ENCODE measurements at regions not wholly inside any gene's neighbourhood (a gene's known extent, or its start where the extent isn't known, plus 50 kb on each side); places are given as distances from the start of the nearest gene placed in this dataset.

DNA sequence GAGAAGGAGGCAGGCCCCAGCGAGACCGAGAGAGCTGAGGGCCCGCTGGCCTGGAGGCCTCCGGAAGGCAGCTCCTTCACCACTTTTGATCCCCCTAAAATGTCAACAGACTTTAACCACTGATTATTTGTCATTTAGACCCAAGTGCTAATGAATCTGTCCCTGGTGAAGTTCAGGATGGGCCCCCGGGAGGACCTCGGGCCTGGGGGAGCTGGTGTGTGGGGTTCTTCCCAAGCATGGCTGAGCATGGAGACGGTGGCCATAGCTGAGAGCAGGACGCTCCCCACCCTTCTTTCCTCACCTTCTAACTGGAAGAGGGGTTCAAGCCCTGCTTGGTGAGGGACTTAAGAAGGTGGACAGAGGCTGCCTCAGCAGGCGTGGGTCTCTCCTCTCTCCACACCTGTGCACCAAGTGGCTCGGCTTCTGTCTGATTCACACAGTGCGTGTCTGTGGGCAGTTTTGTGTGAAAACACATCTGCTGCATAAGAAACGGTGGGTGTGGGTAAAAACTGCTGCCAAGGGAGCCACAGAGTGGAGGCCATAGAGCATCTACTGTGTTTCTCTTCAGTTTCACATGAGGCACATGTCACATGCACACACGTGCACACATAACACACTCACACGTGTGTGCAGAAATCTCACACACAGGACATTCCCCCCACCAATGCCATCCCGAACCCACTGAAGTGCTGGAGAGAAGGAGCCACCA lies 53.5 kb upstream of the VIPR2 start:
- Histone ChIP-seq H2AFZ (ENCODE audit: low read length) (no peak overlapping the region), H4K20me1 (ENCODE audit: insufficient read depth, low read length) (no peaks in the 10 kb centered on the region), H3K9me3 (ENCODE audit: low read depth, low read length) (no peaks in the 10 kb centered on the region), H3K36me3 (ENCODE audit: insufficient read depth, low read length) (no peaks in the 10 kb centered on the region), H3K27ac (ENCODE audit: low read depth, low read length) (no peak overlapping the region), H3K4me2 (ENCODE audit: insufficient read depth, low read length) (no peak overlapping the region), H3K4me3 (ENCODE audit: insufficient read depth, low read length) (no peak overlapping the region), H3K27me3 (ENCODE audit: insufficient read depth, low read length) (no peaks in the 10 kb centered on the region), H3K4me1 (ENCODE audit: insufficient read depth, low read length) (no peaks in the 10 kb centered on the region), H3K79me2 (ENCODE audit: insufficient read depth, low read length) (no peaks in the 10 kb centered on the region)
- TF ChIP-seq, protein P1, sequence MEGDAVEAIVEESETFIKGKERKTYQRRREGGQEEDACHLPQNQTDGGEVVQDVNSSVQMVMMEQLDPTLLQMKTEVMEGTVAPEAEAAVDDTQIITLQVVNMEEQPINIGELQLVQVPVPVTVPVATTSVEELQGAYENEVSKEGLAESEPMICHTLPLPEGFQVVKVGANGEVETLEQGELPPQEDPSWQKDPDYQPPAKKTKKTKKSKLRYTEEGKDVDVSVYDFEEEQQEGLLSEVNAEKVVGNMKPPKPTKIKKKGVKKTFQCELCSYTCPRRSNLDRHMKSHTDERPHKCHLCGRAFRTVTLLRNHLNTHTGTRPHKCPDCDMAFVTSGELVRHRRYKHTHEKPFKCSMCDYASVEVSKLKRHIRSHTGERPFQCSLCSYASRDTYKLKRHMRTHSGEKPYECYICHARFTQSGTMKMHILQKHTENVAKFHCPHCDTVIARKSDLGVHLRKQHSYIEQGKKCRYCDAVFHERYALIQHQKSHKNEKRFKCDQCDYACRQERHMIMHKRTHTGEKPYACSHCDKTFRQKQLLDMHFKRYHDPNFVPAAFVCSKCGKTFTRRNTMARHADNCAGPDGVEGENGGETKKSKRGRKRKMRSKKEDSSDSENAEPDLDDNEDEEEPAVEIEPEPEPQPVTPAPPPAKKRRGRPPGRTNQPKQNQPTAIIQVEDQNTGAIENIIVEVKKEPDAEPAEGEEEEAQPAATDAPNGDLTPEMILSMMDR (IDR thresholded peaks at IDR 0.05; ENCODE audit: extremely low read depth, low read depth, low read length) = no peak
- no peak for DNase-seq (ENCODE audit: insufficient read length, low spot score, missing footprints)

DNA sequence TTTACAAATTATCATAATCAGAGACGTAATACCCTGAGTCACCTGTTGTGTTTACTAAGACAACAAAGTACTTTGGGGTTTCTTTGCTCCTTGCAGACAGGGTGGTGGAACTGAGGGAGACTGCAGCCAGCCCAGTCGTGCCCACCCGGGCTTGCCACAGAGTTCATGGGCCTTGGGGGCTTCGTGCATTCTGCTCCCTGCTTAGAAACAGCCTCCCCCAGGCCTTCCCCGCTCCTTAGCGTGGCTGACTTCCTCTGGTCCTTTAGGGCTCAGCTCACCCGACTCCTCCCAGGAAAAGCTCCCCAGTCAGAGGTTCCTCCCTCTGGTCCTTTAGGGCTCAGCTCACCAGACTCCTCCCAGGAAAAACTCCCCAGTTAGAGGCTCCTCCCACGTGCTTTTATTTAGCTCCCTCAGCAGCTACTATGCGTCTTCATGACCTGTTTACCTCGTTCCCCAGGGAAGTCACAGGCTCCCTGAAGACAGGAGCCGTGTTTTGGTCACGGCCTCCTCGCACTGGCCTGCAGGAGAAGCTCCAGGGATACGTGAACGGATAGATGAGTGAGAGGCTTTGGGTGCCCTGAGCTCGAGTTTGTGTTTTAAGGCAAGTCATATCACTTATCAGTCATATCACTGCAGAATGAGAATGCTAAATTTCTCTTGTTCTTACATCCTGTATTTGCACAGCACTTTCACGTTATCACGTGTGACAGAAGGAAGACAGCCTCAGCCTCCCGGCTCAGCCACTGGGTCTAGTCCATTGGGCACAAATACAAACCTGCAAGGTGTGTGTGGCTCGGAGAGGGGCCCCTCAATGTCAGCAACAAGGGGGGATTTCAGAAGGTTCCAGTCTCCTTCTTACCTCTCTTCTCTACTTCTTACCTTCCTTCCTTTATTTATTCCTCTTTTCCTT lies 52.7 kb upstream of the VIPR2 start:
- no peak for DNase-seq (ENCODE audit: insufficient read length, low spot score, missing footprints)
- Histone ChIP-seq H2AFZ (ENCODE audit: low read length) (no peak overlapping the region), H3K27me3 (ENCODE audit: insufficient read depth, low read length) (no peaks in the 10 kb centered on the region), H3K27ac (ENCODE audit: low read depth, low read length) (no peak overlapping the region), H3K36me3 (ENCODE audit: insufficient read depth, low read length) (no peaks in the 10 kb centered on the region), H3K79me2 (ENCODE audit: insufficient read depth, low read length) (no peaks in the 10 kb centered on the region), H3K4me3 (ENCODE audit: insufficient read depth, low read length) (no peak overlapping the region), H3K4me2 (ENCODE audit: insufficient read depth, low read length) (no peak overlapping the region), H3K9me3 (ENCODE audit: low read depth, low read length) (no peaks in the 10 kb centered on the region), H3K4me1 (ENCODE audit: insufficient read depth, low read length) (no peaks in the 10 kb centered on the region), H4K20me1 (ENCODE audit: insufficient read depth, low read length) (no peaks in the 10 kb centered on the region)
- TF ChIP-seq, protein P1 (IDR thresholded peaks at IDR 0.05; ENCODE audit: extremely low read depth, low read depth, low read length) = no peak

DNA sequence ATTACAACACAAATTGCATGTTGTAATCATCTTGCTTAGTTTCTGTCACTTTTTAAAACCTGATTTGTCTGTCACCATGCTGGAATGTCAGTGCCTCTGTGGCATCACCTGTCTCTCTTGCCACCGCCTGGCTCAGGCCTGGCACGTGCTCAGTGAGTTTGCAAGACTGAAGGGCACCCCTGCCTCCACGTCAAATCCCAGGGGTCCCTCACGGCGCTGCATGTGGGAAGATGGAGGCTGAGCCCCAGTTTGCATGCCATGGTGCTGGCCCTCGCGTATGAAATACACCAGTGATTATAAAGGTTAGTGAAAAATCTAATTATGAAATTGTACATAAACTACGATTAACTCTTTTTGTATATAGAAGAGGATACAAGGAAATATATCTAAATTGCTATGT lies 51.9 kb upstream of the VIPR2 start:
- Histone ChIP-seq H3K36me3 (ENCODE audit: insufficient read depth, low read length) (no peaks in the 10 kb centered on the region), H3K4me2 (ENCODE audit: insufficient read depth, low read length) (no peak overlapping the region), H4K20me1 (ENCODE audit: insufficient read depth, low read length) (no peaks in the 10 kb centered on the region), H3K79me2 (ENCODE audit: insufficient read depth, low read length) (no peaks in the 10 kb centered on the region), H3K27me3 (ENCODE audit: insufficient read depth, low read length) (no peaks in the 10 kb centered on the region), H2AFZ (ENCODE audit: low read length) (no peak overlapping the region), H3K4me3 (ENCODE audit: insufficient read depth, low read length) (no peak overlapping the region), H3K9me3 (ENCODE audit: low read depth, low read length) (no peaks in the 10 kb centered on the region), H3K4me1 (ENCODE audit: insufficient read depth, low read length) (no peaks in the 10 kb centered on the region), H3K27ac (ENCODE audit: low read depth, low read length) (no peak overlapping the region)
- TF ChIP-seq, protein P1 (IDR thresholded peaks at IDR 0.05; ENCODE audit: extremely low read depth, low read depth, low read length) = no peak
- no peak for DNase-seq (ENCODE audit: insufficient read length, low spot score, missing footprints)

DNA sequence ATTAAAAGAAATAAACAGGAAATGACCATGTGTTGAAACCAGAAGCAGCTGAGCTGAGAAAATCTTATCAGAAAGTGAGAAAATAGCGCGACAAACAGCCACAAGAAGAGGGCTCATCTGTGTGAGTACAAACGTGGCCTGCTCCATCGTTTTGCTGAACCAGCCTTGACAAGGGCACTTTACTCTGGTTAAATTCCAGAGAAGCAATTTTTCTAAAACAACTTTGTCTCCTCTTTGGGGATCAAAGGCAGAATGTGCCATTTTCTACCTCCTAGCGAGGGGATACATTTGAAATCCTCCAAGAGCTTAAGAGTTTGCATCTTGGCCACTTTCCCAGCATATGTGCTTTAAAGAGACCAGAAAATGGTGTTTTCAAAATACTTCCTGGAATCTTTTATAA lies 51.3 kb upstream of the VIPR2 start:
- peak; percentile 45 for DNase-seq (ENCODE audit: insufficient read length, low spot score, missing footprints)
- Histone ChIP-seq H3K4me3 (ENCODE audit: insufficient read depth, low read length) (no peak overlapping the region), H4K20me1 (ENCODE audit: insufficient read depth, low read length) (no peaks in the 10 kb centered on the region), H3K9me3 (ENCODE audit: low read depth, low read length) (no peaks in the 10 kb centered on the region), H3K79me2 (ENCODE audit: insufficient read depth, low read length) (no peaks in the 10 kb centered on the region), H3K36me3 (ENCODE audit: insufficient read depth, low read length) (no peaks in the 10 kb centered on the region), H3K27ac (ENCODE audit: low read depth, low read length) (no peak overlapping the region), H2AFZ (ENCODE audit: low read length) (no peak overlapping the region), H3K27me3 (ENCODE audit: insufficient read depth, low read length) (no peaks in the 10 kb centered on the region), H3K4me1 (ENCODE audit: insufficient read depth, low read length) (no peaks in the 10 kb centered on the region), H3K4me2 (ENCODE audit: insufficient read depth, low read length) (no peak overlapping the region)
- TF ChIP-seq, protein P1 (IDR thresholded peaks at IDR 0.05; ENCODE audit: extremely low read depth, low read depth, low read length) = no peak

All from osteoblast (primary cell).